Brain microvascular endothelial cell (primary cell): ENCODE measurements at regions not wholly inside any gene's neighbourhood (a gene's known extent, or its start where the extent isn't known, plus 50 kb on each side); places are given as distances from the start of the nearest gene placed in this dataset.

Source experiments
- DNase-seq: peaks from one replicate; pipeline ENCODE4 v3.0.0-alpha.2; 2020
- H3K27ac ChIP-seq: fragments of 250-450 bp; sonication (Bioruptor Pico); 2 replicates; pipeline ENCODE4 v1.5.1; 2020; ENCODE audit warnings: mild to moderate bottlenecking, moderate library complexity
- H3K27me3 ChIP-seq: fragments of 250-450 bp; sonication (Bioruptor Pico); replicated peaks from 2 replicates; pipeline ENCODE4 v1.5.1; 2020; ENCODE audit warnings: mild to moderate bottlenecking
- H3K36me3 ChIP-seq: fragments of 250-450 bp; sonication (Bioruptor Pico); replicated peaks from 2 replicates; pipeline ENCODE4 v1.5.1; 2020; ENCODE audit warnings: mild to moderate bottlenecking
- H3K4me3 ChIP-seq: 2 replicates; pipeline ENCODE4 v1.5.1; 2011; ENCODE audit warnings: low read depth, mild to moderate bottlenecking, control low read depth, low read length, moderate library complexity
- in situ Hi-C: cut with HindIII; loops from 2 replicates; pipeline ENCODE4 v1.10.0; 2017; ENCODE audit warnings: low sequenced_read_pairs, low pct_ligation_motif_present
- TF ChIP-seq, protein P1 (sequence below): IDR thresholded peaks from 2 replicates; pipeline ENCODE4 v1.5.1; 2011; ENCODE audit warnings: low read depth, mild to moderate bottlenecking, moderate library complexity, low read length, control low read depth, inconsistent platforms; ENCODE audit errors: missing control alignments

DNA sequence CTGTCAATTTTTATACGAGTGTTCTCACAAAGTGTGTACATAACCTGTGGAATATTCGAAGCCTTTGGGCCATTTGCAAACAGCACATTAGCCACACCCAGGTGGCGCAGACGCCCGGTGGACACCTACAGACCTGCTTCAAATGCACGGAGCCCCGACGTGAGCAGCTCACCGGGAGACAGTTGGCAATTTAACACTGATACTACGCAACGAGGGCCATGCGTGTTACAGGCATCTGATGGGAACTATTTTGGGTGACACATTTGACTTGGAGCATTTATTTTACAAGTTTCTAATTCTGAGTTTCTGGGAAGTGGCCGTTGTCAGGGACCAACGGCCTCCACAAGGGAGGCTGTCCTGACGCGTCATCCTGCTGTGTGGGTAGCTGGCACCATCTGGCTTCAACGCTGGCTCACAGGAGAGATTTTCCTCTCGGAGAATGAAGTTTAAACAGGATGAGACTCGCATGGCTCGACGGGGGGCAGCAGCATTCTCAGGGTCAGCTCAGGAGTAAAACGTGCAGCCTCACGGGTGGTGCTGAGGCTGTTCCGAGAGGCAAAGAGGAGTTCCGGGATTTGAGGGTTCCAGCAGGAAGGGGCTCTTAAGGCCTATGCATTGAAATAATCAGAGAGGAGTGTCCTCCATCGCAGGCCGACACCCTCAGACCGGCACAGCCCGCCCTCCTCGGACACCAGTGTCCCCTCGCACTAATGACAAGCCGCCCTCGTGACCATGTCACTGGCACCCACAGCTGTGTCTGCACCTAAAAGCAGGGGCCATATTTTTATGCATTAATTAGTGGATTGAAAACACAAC lies 207.4 kb downstream of the DLL1 start:
- in situ Hi-C loops, result no loop called here
- Histone ChIP-seq H3K4me3 (no peak overlapping the region), H3K27ac (no peak overlapping the region), H3K36me3 (no peaks in the 10 kb centered on the region), H3K27me3 (no peaks in the 10 kb centered on the region)
- no peak for DNase-seq
- TF ChIP-seq, protein P1, sequence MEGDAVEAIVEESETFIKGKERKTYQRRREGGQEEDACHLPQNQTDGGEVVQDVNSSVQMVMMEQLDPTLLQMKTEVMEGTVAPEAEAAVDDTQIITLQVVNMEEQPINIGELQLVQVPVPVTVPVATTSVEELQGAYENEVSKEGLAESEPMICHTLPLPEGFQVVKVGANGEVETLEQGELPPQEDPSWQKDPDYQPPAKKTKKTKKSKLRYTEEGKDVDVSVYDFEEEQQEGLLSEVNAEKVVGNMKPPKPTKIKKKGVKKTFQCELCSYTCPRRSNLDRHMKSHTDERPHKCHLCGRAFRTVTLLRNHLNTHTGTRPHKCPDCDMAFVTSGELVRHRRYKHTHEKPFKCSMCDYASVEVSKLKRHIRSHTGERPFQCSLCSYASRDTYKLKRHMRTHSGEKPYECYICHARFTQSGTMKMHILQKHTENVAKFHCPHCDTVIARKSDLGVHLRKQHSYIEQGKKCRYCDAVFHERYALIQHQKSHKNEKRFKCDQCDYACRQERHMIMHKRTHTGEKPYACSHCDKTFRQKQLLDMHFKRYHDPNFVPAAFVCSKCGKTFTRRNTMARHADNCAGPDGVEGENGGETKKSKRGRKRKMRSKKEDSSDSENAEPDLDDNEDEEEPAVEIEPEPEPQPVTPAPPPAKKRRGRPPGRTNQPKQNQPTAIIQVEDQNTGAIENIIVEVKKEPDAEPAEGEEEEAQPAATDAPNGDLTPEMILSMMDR, result no peak

GRCh38 chr6:170082531-170083187 lies 208.2 kb downstream of the DLL1 start:
- H3K27ac ChIP-seq, result no peak overlapping the region
- TF ChIP-seq, protein P1, result no peak
- in situ Hi-C loops, result no loop called here
- no peak overlapping the region for H3K4me3 ChIP-seq
- no peaks in the 10 kb centered on the region for H3K27me3 ChIP-seq
- H3K36me3 ChIP-seq, result no peaks in the 10 kb centered on the region
- DNase-seq, result no peak

- no peaks in the 10 kb centered on the region for H3K36me3 ChIP-seq
- in situ Hi-C loops, result no loop called here
- H3K4me3 ChIP-seq, result no peak overlapping the region
- DNase-seq, result no peak
- H3K27ac ChIP-seq, result no peak overlapping the region
- no peaks in the 10 kb centered on the region for H3K27me3 ChIP-seq
- TF ChIP-seq, protein P1, result no peak
These were observed 208.8 kb downstream of the DLL1 start for GRCh38 chr6:170082067-170082466.

GRCh38 chr6:170081556-170081955 lies 209.3 kb downstream of the DLL1 start:
- TF ChIP-seq, protein P1, result no peak
- H3K27ac ChIP-seq, result no peak overlapping the region
- H3K27me3 ChIP-seq, result no peaks in the 10 kb centered on the region
- H3K36me3 ChIP-seq, result no peaks in the 10 kb centered on the region
- no peak for DNase-seq
- no peak overlapping the region for H3K4me3 ChIP-seq
- in situ Hi-C loops, result no loop called here

- DNase-seq, result no peak
- TF ChIP-seq, protein P1, result no peak
- Histone ChIP-seq H3K27me3 (no peaks in the 10 kb centered on the region), H3K4me3 (no peak overlapping the region), H3K36me3 (no peaks in the 10 kb centered on the region), H3K27ac (no peak overlapping the region)
- in situ Hi-C loops, result no loop called here
These were observed 210.0 kb downstream of the DLL1 start for GRCh38 chr6:170080828-170081371.
